A172 (cell line): ENCODE measurements at regions not wholly inside any gene's neighbourhood (a gene's known extent, or its start where the extent isn't known, plus 50 kb on each side); places are given as distances from the start of the nearest gene placed in this dataset.

Source experiments
- DNase-seq: peaks from one replicate; pipeline ENCODE4 v3.0.0-alpha.2; 2015; ENCODE audit warnings: low spot score

GRCh38 chr7:108973075-108973474 lies 403.4 kb downstream of the DNAJB9 start:
- DNase-seq = peak; percentile 6

GRCh38 chr7:108974641-108975040 lies 405.0 kb downstream of the DNAJB9 start:
- DNase-seq = no peak

DNA sequence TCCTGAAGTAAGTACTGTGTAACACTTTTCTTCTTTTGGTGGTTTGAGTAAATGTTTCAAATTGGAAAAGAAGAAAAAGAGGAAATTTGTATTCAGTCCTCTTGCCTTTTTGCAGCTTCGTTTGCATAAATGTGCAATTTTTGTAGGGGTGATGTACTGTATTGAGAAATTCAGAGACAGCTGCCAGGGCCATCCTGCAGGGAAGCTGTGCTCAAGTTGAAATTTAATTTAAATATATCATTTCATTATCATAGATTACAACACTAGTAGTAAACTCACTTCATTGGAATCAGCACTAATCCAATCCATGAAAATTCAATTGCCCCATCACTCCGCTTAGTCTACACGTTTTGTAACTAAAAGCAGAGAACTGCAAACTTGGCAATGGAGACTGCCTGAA lies 415.4 kb downstream of the DNAJB9 start:
- no peak for DNase-seq

DNA sequence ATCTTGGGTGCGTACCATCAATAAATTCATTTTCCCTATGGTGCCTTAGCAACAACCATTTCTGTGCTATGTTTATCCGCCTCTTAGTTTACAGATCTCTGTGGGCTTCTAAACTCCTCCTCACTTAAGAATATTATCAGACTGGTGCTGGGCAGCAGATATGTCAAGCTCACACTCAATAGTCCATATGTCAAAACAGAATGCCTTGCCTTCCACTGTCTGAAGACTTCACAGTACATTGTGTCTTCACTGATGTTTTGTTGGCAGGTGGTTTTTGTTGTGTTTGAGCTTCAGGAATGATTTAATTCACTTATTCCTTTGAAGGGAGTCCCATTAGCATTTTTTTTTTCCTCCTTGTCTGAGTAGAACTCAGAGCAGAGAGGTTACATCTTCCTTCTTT lies 419.6 kb downstream of the DNAJB9 start:
- no peak for DNase-seq

- no peak for DNase-seq
These were observed 427.8 kb downstream of the DNAJB9 start for GRCh38 chr7:108997480-108997879.

DNA sequence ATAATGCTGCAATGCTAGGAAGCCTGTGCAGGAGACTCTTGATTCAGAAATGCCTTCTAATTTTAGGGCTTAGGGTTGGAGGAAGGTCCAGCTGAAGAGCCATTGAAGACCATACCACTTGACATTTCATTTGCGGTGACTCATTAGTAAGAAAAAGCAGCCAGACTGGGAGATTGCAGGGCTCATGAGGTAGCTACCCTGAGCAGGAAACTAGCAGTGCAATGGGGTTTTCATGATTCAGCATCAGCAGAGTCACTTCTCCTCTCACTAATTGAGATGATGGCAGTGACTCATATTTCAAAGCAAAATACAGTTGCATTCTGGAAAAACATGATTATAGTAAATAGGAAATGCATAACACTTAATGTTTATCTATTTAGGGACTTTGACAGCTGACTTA lies 434.1 kb downstream of the DNAJB9 start:
- peak; percentile 86 for DNase-seq

GRCh38 chr7:109009636-109010035 lies 440.0 kb downstream of the DNAJB9 start:
- DNase-seq = no peak

- DNase-seq = no peak
These were observed 450.6 kb downstream of the DNAJB9 start for GRCh38 chr7:109020251-109020650.

DNA sequence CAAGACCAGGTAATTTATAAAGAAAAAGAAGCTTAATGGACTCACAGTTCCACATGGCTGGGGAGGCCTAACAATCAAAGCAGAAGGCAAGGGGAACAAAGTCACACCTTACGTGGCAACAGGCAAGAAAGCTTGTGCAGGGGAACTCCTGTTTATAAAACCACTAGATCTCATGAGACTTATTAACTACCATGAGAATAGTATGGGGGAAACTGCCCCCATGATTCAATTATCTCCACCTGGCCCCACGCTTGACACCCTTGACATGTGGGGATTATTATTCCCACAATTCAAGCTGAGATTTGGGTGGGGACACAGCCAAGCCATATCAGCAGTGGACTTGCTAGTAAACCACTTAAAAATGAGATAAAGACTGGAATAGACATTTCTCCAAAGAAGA lies 451.7 kb downstream of the DNAJB9 start:
- DNase-seq = no peak

- DNase-seq = no peak
These were observed 460.2 kb downstream of the DNAJB9 start for GRCh38 chr7:109029866-109030265.

GRCh38 chr7:109044691-109045090 lies 475.0 kb downstream of the DNAJB9 start:
- no peak for DNase-seq

- no peak for DNase-seq
These were observed 479.7 kb downstream of the DNAJB9 start for GRCh38 chr7:109049366-109049765.

DNA sequence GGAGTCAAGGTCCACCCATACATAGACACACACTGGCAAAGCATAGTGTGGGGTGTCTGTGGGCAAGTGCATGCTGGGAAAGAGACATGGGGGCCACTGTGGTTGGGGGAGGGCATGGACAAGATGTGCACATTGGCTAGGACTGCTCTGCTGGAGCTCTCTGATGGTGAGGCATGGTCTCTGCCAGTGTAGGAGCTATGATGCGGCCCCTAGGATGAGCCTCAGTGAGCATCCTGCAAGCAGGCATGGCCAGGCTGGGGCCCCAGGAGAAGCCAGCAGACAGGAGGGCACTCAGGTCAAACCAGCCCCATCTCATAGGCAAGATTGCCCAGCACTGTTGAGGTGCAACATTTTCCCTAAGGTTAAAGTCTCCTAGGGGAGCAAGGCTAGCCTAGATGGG lies 489.4 kb downstream of the DNAJB9 start:
- DNase-seq = no peak

DNA sequence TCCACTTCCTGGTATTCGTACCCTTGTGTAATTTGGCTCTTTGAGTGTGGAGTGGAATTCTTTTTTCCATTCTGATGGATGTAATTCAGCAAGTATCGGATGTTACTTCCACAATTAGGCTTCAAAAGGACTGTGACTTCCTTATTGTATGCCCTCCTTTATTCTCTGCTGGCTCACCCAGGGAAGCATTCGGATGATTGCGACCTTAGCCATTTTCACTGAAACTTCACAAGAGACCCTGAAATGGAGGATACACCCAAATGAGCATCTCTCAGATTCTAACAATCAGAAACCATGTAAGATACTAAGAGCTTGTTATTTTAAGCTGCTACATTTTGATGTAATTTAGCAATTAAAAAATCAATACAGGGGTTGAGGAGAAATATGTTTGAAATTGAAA lies 493.1 kb downstream of the DNAJB9 start:
- DNase-seq = no peak

DNA sequence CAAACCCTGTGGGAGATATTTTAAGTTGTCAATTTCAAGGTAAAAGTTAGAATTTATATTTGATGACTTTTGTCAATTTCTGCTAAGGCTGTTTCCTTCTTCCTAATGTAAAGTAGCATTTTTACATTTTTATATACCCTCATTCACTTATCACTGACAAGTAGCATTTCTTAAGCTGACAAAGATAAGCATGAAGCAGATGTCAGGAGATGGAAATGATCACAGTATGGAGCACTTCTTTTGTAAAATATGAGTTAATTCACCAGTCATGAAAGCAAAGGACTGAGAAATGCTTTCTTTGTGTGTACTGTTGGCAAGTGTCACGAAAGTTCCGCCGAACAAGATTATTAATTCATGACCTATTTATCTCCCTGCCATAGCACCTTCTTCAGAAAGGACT lies 503.9 kb downstream of the DNAJB9 start:
- no peak for DNase-seq

DNA sequence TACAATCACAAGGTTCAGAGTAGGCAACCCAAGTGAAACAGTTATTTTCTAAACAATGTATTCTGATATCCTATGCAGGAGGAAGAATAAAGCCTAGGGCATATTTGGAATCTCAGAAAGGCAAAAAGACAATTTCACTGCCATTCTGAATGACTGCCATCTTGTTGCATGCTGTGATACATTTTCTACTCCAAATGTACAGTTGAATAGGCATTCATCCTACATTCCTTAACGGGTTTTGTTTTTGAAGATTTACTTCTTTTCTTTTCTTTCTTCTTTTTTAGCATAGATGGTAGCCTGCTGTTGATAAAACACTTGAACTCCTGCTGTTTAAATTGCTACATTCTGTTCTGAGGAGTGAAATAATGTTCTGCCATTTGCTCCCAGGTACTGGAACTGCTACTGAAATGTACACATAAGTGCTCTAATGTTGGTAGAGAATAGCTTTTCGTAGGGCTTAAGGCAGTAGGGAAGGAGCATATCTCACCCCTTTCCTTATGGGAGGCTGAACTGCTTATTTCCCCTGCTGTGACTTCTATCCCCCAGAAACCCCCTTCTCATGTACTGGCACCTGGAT lies 506.8 kb downstream of the DNAJB9 start:
- no peak for DNase-seq

DNA sequence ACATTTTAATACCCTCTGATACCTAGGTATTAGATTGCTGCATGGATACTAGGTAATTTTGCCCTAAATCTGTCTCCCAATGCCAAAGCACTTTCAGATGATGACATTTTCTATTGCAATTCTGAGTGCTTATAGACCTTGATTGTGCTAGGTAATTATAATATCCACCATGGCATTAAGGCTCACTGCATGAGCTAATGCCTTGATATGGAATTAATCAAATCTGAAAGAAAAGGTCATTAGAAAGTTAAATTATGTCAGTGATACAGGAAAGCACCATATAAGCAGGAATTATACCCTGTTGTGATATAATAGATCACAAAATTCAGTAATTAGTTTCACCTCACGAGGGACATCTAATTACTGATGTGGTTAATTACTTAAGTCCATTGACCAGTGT lies 521.4 kb downstream of the DNAJB9 start:
- DNase-seq = no peak

GRCh38 chr7:109092268-109092667 lies 522.6 kb downstream of the DNAJB9 start:
- DNase-seq = no peak

- no peak for DNase-seq
These were observed 531.7 kb downstream of the DNAJB9 start for GRCh38 chr7:109101332-109101731.

GRCh38 chr7:109109558-109109957 lies 539.9 kb downstream of the DNAJB9 start:
- DNase-seq = no peak

GRCh38 chr7:109111086-109111485 lies 541.4 kb downstream of the DNAJB9 start:
- no peak for DNase-seq

GRCh38 chr7:109121599-109122300 lies 552.1 kb downstream of the DNAJB9 start:
- DNase-seq = no peak

- DNase-seq = no peak
These were observed 555.3 kb downstream of the DNAJB9 start for GRCh38 chr7:109125001-109125400.
